GM19463 (cell line): ENCODE measurements at regions not wholly inside any gene's neighbourhood (a gene's known extent, or its start where the extent isn't known, plus 50 kb on each side); places are given as distances from the start of the nearest gene placed in this dataset.
"Not testable (repeated sequence)": the region's sequence is repeated elsewhere in the genome, so short reads cannot be mapped to it uniquely, and the experiment has no call there.

Experiments
- ATAC-seq: cut with Tn5 transposase; IDR thresholded peaks from one replicate; pipeline ENCODE4 v1.9.1; 2021; ENCODE audit warnings: mild to moderate bottlenecking, moderate library complexity; ENCODE audit not compliant: unreplicated experiment

- ATAC-seq: no peak
Measured at GRCh38 chrX:45622042-45622423, 421.4 kb upstream of the DIPK2B start.

- peak; percentile 61 for ATAC-seq
Measured at GRCh38 chrX:45621376-45622041, 420.8 kb upstream of the DIPK2B start.

- no peak for ATAC-seq
Measured at GRCh38 chrX:45619290-45619689, 418.6 kb upstream of the DIPK2B start.

GRCh38 chrX:45615591-45615990 lies 414.9 kb upstream of the DIPK2B start:
- not testable (repeated sequence) for ATAC-seq

- no peak for ATAC-seq
Measured at GRCh38 chrX:45614853-45615252, 414.2 kb upstream of the DIPK2B start.

- ATAC-seq: no peak
Measured at GRCh38 chrX:45602151-45602550, 401.5 kb upstream of the DIPK2B start.

GRCh38 chrX:45601052-45601451 lies 400.4 kb upstream of the DIPK2B start:
- no peak for ATAC-seq

- ATAC-seq: no peak
Measured at GRCh38 chrX:45598861-45599260, 398.2 kb upstream of the DIPK2B start.

- ATAC-seq: no peak
Measured at GRCh38 chrX:45596188-45596808, 395.6 kb upstream of the DIPK2B start.

GRCh38 chrX:45592101-45592500 lies 391.4 kb upstream of the DIPK2B start:
- ATAC-seq: no peak

GRCh38 chrX:45591650-45592049 lies 391.0 kb upstream of the DIPK2B start:
- ATAC-seq: no peak

- ATAC-seq: no peak
Measured at GRCh38 chrX:45584717-45585116, 384.0 kb upstream of the DIPK2B start.

GRCh38 chrX:45577361-45577760 lies 376.7 kb upstream of the DIPK2B start:
- ATAC-seq: no peak

- ATAC-seq: no peak
Measured at GRCh38 chrX:45571453-45571852, 370.8 kb upstream of the DIPK2B start.

- no peak for ATAC-seq
Measured at GRCh38 chrX:45566456-45566855, 365.8 kb upstream of the DIPK2B start.

GRCh38 chrX:45557387-45557786 lies 356.7 kb upstream of the DIPK2B start:
- ATAC-seq: no peak

- ATAC-seq: no peak
Measured at GRCh38 chrX:45554736-45555135, 354.1 kb upstream of the DIPK2B start.

- no peak for ATAC-seq
Measured at GRCh38 chrX:45553417-45553816, 352.7 kb upstream of the DIPK2B start.

- not testable (repeated sequence) for ATAC-seq
Measured at GRCh38 chrX:45546697-45547096, 346.0 kb upstream of the DIPK2B start.

- ATAC-seq: no peak
Measured at GRCh38 chrX:45540181-45540580, 339.5 kb upstream of the DIPK2B start.

- ATAC-seq: no peak
Measured at GRCh38 chrX:45537936-45538335, 337.3 kb upstream of the DIPK2B start.

- no peak for ATAC-seq
Measured at GRCh38 chrX:45527834-45528233, 327.2 kb upstream of the DIPK2B start.

GRCh38 chrX:45524805-45525204 lies 324.1 kb upstream of the DIPK2B start:
- ATAC-seq: no peak
